HepG2 (cell line): ENCODE measurements at regions not wholly inside any gene's neighbourhood (a gene's known extent, or its start where the extent isn't known, plus 50 kb on each side); places are given as distances from the start of the nearest gene placed in this dataset.

Experiments
- ATAC-seq: fragments of 200-7000 bp; cut with Tn5 transposase; 3 replicates; pipeline ENCODE4 v1.9.1; 2020; ENCODE audit warnings: mild to moderate bottlenecking, moderate library complexity
- BruUV-seq: library from RNA; stranded (reverse); fragments of 400-500 nt; replicated peaks from 2 replicates; lab custom pipeline; 2021; lab: Mats Ljungman, UMichigan
- CTCF ChIA-PET: fragments of 300-600 bp; formaldehyde crosslinking; extraction: SDS; loops from one replicate; lab custom pipeline; 2021; ENCODE audit warnings: low total read pairs, inconsistent platforms, low intra/inter-chr PET ratio; lab: Yijun Ruan, JAX
- POLR2A ChIA-PET: fragments of 350-600 bp; sonication (Branson Sonifier 250); formaldehyde crosslinking; loops from one replicate; lab custom pipeline; 2020; ENCODE audit warnings: antibody characterized with exemption, inconsistent platforms; lab: Yijun Ruan, JAX
- DNase-seq: peaks from one replicate; pipeline ENCODE4 v3.0.0-alpha.2; 2015; ENCODE audit warnings: low spot score
- FAIRE-seq: peaks from 3 replicates; lab custom pipeline; 2011; peaks lifted over from hg19 to GRCh38; lab: Jason Lieb, UNC
- H2AFZ ChIP-seq: one replicate; pipeline ENCODE4 v1.6.1; 2011; ENCODE audit warnings: low read length, inconsistent platforms
- H3K27ac ChIP-seq: fragments of 300-600 bp; 3 replicates; pipeline ENCODE4 v1.8.0; 2011; ENCODE audit warnings: mixed run types, mild to moderate bottlenecking, mixed read lengths, low read length, inconsistent platforms; ENCODE audit not compliant: insufficient read depth; ENCODE audit errors: extremely low read length
- H3K27me3 ChIP-seq, 2 experiments: fragments of 200-600 bp in 1 of 2; 2 replicates in 1 of 2; 3 replicates in 1 of 2; pipeline versions ENCODE4 v1.6.0 to v1.8.0; 2011; ENCODE audit warnings: low read length in 2 of 2, mild to moderate bottlenecking in 2 of 2, moderate library complexity in 2 of 2, inconsistent platforms in 1 of 2; ENCODE audit not compliant: insufficient read depth in 2 of 2, control insufficient read depth in 1 of 2
- H3K36me3 ChIP-seq, 2 experiments: fragments of 200-600 bp in 1 of 2; replicated peaks in 1 of 2; 2 replicates in 1 of 2; 3 replicates in 1 of 2; pipeline versions ENCODE4 v1.5.1 to v1.8.0; 2011; ENCODE audit warnings: low read length in 2 of 2, inconsistent platforms in 1 of 2; ENCODE audit not compliant: insufficient read depth in 2 of 2, control insufficient read depth in 1 of 2
- H3K4me1 ChIP-seq: 2 replicates; pipeline ENCODE4 v1.5.1; 2012; ENCODE audit warnings: low read length, inconsistent platforms; ENCODE audit not compliant: insufficient read depth
- H3K4me2 ChIP-seq: 2 replicates; pipeline ENCODE4 v1.6.0; 2011; ENCODE audit warnings: low read depth, low read length, inconsistent platforms
- H3K4me3 ChIP-seq, 3 experiments: fragments of 200-600 bp in 1 of 3; sonication (generic), shearing (Covaris generic) in 1 of 3; replicated peaks in 1 of 3; 2 replicates each; pipeline ENCODE4 v1.5.1; 2011 to 2016; ENCODE audit warnings: low read length in 3 of 3, inconsistent platforms in 2 of 3, low read depth in 2 of 3, mild to moderate bottlenecking in 2 of 3, control low read depth in 1 of 3, mixed read lengths in 1 of 3; ENCODE audit not compliant: insufficient read depth in 1 of 3
- H3K79me2 ChIP-seq: one replicate; pipeline ENCODE4 v1.6.1; 2011; ENCODE audit warnings: low read length, inconsistent platforms; ENCODE audit not compliant: insufficient read depth
- H3K9ac ChIP-seq: 2 replicates; pipeline ENCODE4 v1.6.0; 2011; ENCODE audit warnings: mild to moderate bottlenecking, low read depth, low read length, inconsistent platforms; ENCODE audit not compliant: insufficient read depth
- H3K9me3 ChIP-seq: 2 replicates; pipeline ENCODE4 v1.5.1; 2012; ENCODE audit warnings: mild to moderate bottlenecking, low read length
- H4K20me1 ChIP-seq: 2 replicates; pipeline ENCODE4 v1.6.0; 2011; ENCODE audit warnings: inconsistent platforms, mild to moderate bottlenecking, low read length, moderate library complexity; ENCODE audit not compliant: insufficient read depth
- CCDC6 ChIP-seq: sonication (generic); formaldehyde crosslinking; IDR thresholded peaks from 2 replicates; pipeline ENCODE4 v1.8.1; 2022; ENCODE audit warnings: mild to moderate bottlenecking, missing genetic modification reagents, moderate library complexity
- FOXC1 ChIP-seq: sonication (generic); formaldehyde crosslinking; IDR thresholded peaks from 2 replicates; pipeline ENCODE4 v1.8.0; 2022; ENCODE audit warnings: mild to moderate bottlenecking, missing genetic modification reagents, borderline replicate concordance
- MLXIP ChIP-seq: sonication (generic); formaldehyde crosslinking; IDR thresholded peaks from 2 replicates; pipeline ENCODE4 v1.9.0; 2021; ENCODE audit warnings: missing genetic modification reagents, borderline replicate concordance
- TBX2 ChIP-seq: sonication (generic); formaldehyde crosslinking; IDR thresholded peaks from 2 replicates; pipeline ENCODE4 v1.5.0; 2020; ENCODE audit warnings: missing genetic modification reagents, mild to moderate bottlenecking, borderline replicate concordance
- TFAP4 ChIP-seq: sonication (generic); IDR thresholded peaks from 2 replicates; pipeline ENCODE4 v1.6.1; 2016; ENCODE audit warnings: low read depth, borderline replicate concordance
- TOPORS ChIP-seq: sonication (generic); formaldehyde crosslinking; IDR thresholded peaks from 2 replicates; pipeline ENCODE4 v1.8.0; 2023; ENCODE audit warnings: mild to moderate bottlenecking, missing genetic modification reagents
- ZFP90 ChIP-seq: sonication (generic); formaldehyde crosslinking; IDR thresholded peaks from 2 replicates; pipeline ENCODE4 v1.8.0; 2022; ENCODE audit warnings: missing genetic modification reagents, mild to moderate bottlenecking, inconsistent platforms, borderline replicate concordance
- ZNF251 ChIP-seq: sonication (generic); formaldehyde crosslinking; IDR thresholded peaks from 2 replicates; pipeline ENCODE4 v1.9.0; 2021; ENCODE audit warnings: mild to moderate bottlenecking, missing genetic modification reagents
- ZNF329 ChIP-seq: sonication (generic); formaldehyde crosslinking; IDR thresholded peaks from 2 replicates; pipeline ENCODE4 v1.9.0; 2021; ENCODE audit warnings: low read depth, mild to moderate bottlenecking, missing genetic modification reagents
- ZNF331 ChIP-seq: sonication (generic); formaldehyde crosslinking; IDR thresholded peaks from 2 replicates; pipeline ENCODE4 v1.4.0; 2020; ENCODE audit warnings: missing genetic modification reagents
- ZNF512B ChIP-seq: sonication (generic); formaldehyde crosslinking; IDR thresholded peaks from 2 replicates; pipeline ENCODE4 v1.5.1; 2020; ENCODE audit warnings: missing genetic modification reagents, mild to moderate bottlenecking, borderline replicate concordance
- ZNF644 ChIP-seq: IDR thresholded peaks from 2 replicates; pipeline ENCODE4 v1.6.1; 2016; ENCODE audit warnings: low read depth
- ZNF660 ChIP-seq: sonication (generic); formaldehyde crosslinking; IDR thresholded peaks from 2 replicates; pipeline ENCODE4 v1.5.1; 2020; ENCODE audit warnings: mild to moderate bottlenecking, low read depth, missing genetic modification reagents, borderline replicate concordance
- WGBS: methylation state at CpG from one replicate; pipeline ENCODE4 v1.1.6; 2017; ENCODE audit warnings: low lambda C conversion rate; 5-methylcytosine and 5-hydroxymethylcytosine counted together
- in situ Hi-C: cut with HindIII; loops from 2 replicates; pipeline ENCODE4 v1.10.0; 2017; ENCODE audit warnings: low pct_unique_long_range_greater_than_20kb; ENCODE audit not compliant: extremely low pct_ligation_motif_present
- intact Hi-C: fragments of 100-400 bp; cut with micrococcal nuclease; formaldehyde crosslinking; loops from one replicate; pipeline ENCODE4 v1.10.0; 2022; ENCODE audit not compliant: unreplicated experiment
- TF ChIP-seq, protein P1 (sequence below): sonication (generic); formaldehyde crosslinking; IDR thresholded peaks from 2 replicates; pipeline ENCODE4 v1.4.0; 2020; ENCODE audit warnings: missing genetic modification reagents, borderline replicate concordance
- TF ChIP-seq, protein P2 (sequence below): IDR thresholded peaks from 2 replicates; pipeline ENCODE4 v1.6.1; 2016; ENCODE audit warnings: missing compliant biosample characterization, missing genetic modification reagents, borderline replicate concordance

DNA sequence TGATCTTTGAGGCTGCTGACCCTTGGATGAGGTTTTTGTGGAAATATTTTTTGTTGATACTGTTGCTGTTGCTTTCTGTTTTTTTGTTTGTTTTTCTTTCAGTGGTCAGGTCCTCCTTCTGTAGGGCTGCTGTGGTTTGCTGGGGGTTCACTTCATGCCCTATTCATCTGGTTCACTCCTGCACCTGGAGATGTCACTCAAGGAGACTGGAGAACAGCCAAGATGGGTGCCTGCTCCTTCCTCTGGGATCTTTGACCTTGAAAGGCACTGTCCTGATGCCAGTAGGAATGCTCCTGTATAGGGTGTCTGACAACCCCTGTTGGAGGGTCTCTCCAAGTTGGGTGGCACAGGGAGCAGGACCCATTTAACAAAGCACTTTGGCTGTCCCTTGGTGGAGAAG, 67.0 kb upstream of the ACTBL2 start (continued):
- no peak for TF ChIP-seq MLXIP
- TF ChIP-seq TFAP4: no peak

DNA sequence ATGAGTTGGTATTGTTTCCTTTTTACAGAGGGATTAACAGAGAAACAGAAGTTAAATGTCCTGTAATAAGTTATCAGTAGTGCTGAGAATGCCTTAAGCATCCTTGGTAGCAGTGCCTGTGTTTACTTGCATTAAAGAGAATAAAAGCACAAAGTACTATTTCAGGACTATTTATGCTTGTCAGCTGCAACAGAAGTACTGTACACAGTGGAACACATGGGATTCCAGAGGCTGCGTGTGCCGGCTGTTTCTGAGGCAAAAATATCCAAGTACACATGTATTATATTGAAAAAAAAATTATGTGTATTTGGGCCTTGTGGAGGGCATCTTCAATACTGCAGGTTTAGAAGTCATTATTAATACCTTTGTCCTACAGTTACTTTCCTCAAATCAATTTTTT, 58.2 kb upstream of the ACTBL2 start:
- Histone ChIP-seq H3K4me2 (no peak overlapping the region), H3K4me3 (no peak overlapping the region), H3K4me1 (no peaks in the 10 kb centered on the region), H2AFZ (no peak overlapping the region), H3K9ac (no peak overlapping the region), H3K79me2 (no peaks in the 10 kb centered on the region), H3K9me3 (no peaks in the 10 kb centered on the region), H3K36me3 (no peaks in the 10 kb centered on the region), H4K20me1 (no peaks in the 10 kb centered on the region), H3K27ac (no peak overlapping the region), H3K27me3 (no peaks in the 10 kb centered on the region)
- in situ Hi-C loops: no loop called here
- POLR2A ChIA-PET: no interaction called here
- ATAC-seq (no peak), DNase-seq (no peak), FAIRE-seq (no peak)
- CTCF ChIA-PET: no interaction called here
- intact Hi-C loops: no loop called here
- WGBS: 8% methylated on average over 2 of the region's 2 CpGs
- no TSS peak for BruUV-seq
- TF ChIP-seq, protein P1, sequence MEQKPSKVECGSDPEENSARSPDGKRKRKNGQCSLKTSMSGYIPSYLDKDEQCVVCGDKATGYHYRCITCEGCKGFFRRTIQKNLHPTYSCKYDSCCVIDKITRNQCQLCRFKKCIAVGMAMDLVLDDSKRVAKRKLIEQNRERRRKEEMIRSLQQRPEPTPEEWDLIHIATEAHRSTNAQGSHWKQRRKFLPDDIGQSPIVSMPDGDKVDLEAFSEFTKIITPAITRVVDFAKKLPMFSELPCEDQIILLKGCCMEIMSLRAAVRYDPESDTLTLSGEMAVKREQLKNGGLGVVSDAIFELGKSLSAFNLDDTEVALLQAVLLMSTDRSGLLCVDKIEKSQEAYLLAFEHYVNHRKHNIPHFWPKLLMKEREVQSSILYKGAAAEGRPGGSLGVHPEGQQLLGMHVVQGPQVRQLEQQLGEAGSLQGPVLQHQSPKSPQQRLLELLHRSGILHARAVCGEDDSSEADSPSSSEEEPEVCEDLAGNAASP: no peak
- TF ChIP-seq CCDC6 (CRISPR knock-in tag): no peak
- TF ChIP-seq ZNF660 (CRISPR knock-in tag): no peak
- no peak for TF ChIP-seq TBX2 (CRISPR knock-in tag)
- TF ChIP-seq ZNF329: no peak
- TF ChIP-seq ZNF251 (CRISPR knock-in tag): no peak
- TF ChIP-seq ZNF644: no peak
- TF ChIP-seq TOPORS: no peak
- TF ChIP-seq ZNF331 (CRISPR knock-in tag): no peak
- no peak for TF ChIP-seq ZFP90 (CRISPR knock-in tag)
- TF ChIP-seq FOXC1: no peak
- TF ChIP-seq, protein P2, sequence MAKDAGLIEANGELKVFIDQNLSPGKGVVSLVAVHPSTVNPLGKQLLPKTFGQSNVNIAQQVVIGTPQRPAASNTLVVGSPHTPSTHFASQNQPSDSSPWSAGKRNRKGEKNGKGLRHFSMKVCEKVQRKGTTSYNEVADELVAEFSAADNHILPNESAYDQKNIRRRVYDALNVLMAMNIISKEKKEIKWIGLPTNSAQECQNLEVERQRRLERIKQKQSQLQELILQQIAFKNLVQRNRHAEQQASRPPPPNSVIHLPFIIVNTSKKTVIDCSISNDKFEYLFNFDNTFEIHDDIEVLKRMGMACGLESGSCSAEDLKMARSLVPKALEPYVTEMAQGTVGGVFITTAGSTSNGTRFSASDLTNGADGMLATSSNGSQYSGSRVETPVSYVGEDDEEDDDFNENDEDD (CRISPR knock-in tag): no peak
- TF ChIP-seq ZNF512B: no peak
